Body of pancreas (tissue), 4 donors: ENCODE measurements at regions not wholly inside any gene's neighbourhood (a gene's known extent, or its start where the extent isn't known, plus 50 kb on each side); places are given as distances from the start of the nearest gene placed in this dataset.
"Not testable (repeated sequence)": the region's sequence is repeated elsewhere in the genome, so short reads cannot be mapped to it uniquely, and the experiment has no call there.

Experiments used
- ATAC-seq: fragments of 150-250 bp; one replicate; pipeline ENCODE4 v1.9.1; 2016
- DNase-seq, 4 donors: peaks; one replicate each; pipeline ENCODE4 v3.0.0-alpha.2; 2019
- H3K27ac ChIP-seq, 4 donors: fragments of 200-600 bp; sonication (generic); 1 replicate in 3 of 4; 2 replicates in 1 of 4; pipeline versions ENCODE4 v1.5.1 to v1.6.1; 2016 to 2019; ENCODE audit warnings: mild to moderate bottlenecking in 1 of 4, mixed read lengths in 1 of 4, moderate library complexity in 1 of 4
- H3K27me3 ChIP-seq, 2 donors: fragments of 200-600 bp; sonication (generic); one replicate each; pipeline ENCODE4 v1.6.0; 2016; ENCODE audit warnings: mild to moderate bottlenecking in 1 of 2
- H3K36me3 ChIP-seq, 2 donors: fragments of 200-600 bp; sonication (generic); replicated peaks in 1 of 2; 2 replicates each; pipeline ENCODE4 v1.5.1; 2016; ENCODE audit warnings: low read depth in 2 of 2; ENCODE audit not compliant: insufficient read depth in 1 of 2
- H3K4me1 ChIP-seq: fragments of 200-600 bp; sonication (generic); one replicate; pipeline ENCODE4 v1.6.0; 2016
- H3K4me3 ChIP-seq, 2 donors: fragments of 200-600 bp; sonication (generic); 1 replicate in 1 of 2; 2 replicates in 1 of 2; pipeline ENCODE4 v1.5.1; 2016 to 2019
- H3K9me3 ChIP-seq, 3 donors: fragments of 200-600 bp; sonication (generic); 1 replicate in 2 of 3; 2 replicates in 1 of 3; pipeline ENCODE4 v1.5.1; 2016
- POLR2A ChIP-seq, 3 donors: fragments of 450-650 bp; IDR thresholded peaks; one replicate each; pipeline ENCODE4 v1.6.1; 2016; ENCODE audit warnings: antibody characterized with exemption in 3 of 3, mild to moderate bottlenecking in 2 of 3
- whole genome bisulfite sequencing, 2 donors: methylation state at CpG; one replicate each; pipeline ENCODE4 v1.1.5; 2017; 5-methylcytosine and 5-hydroxymethylcytosine counted together
- intact Hi-C: fragments of 100-400 bp; cut with DNase I; formaldehyde crosslinking; loops from one replicate; pipeline ENCODE4 v1.15.1; 2023
- TF ChIP-seq, protein P1 (sequence below), 7 experiments: fragments of 450-650 bp in 4 of 7; fragments of 200-600 bp in 3 of 7; sonication (generic) in 3 of 7; IDR thresholded peaks; one replicate each; pipeline ENCODE4 v1.5.1; 2016 to 2019; ENCODE audit warnings: antibody characterized with exemption in 7 of 7

GRCh38 chr6:94713446-94713845 is 863.9 kb upstream of the MANEA start:
- no peak for TF ChIP-seq POLR2A (IDR thresholded peaks at IDR 0.05)
- TF ChIP-seq, protein P1, sequence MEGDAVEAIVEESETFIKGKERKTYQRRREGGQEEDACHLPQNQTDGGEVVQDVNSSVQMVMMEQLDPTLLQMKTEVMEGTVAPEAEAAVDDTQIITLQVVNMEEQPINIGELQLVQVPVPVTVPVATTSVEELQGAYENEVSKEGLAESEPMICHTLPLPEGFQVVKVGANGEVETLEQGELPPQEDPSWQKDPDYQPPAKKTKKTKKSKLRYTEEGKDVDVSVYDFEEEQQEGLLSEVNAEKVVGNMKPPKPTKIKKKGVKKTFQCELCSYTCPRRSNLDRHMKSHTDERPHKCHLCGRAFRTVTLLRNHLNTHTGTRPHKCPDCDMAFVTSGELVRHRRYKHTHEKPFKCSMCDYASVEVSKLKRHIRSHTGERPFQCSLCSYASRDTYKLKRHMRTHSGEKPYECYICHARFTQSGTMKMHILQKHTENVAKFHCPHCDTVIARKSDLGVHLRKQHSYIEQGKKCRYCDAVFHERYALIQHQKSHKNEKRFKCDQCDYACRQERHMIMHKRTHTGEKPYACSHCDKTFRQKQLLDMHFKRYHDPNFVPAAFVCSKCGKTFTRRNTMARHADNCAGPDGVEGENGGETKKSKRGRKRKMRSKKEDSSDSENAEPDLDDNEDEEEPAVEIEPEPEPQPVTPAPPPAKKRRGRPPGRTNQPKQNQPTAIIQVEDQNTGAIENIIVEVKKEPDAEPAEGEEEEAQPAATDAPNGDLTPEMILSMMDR (IDR thresholded peaks at IDR 0.05): no peak
- H3K27me3 ChIP-seq: no peaks in the 10 kb centered on the region
- 24 to 45% methylated on average over 1 of the region's 1 CpG for WGBS, 2 donors
- intact Hi-C loops: no loop called here
- no peaks in the 10 kb centered on the region for H3K4me1 ChIP-seq
- no peaks in the 10 kb centered on the region for H3K9me3 ChIP-seq
- no peak overlapping the region for H3K4me3 ChIP-seq
- DNase-seq (no peak), ATAC-seq (no peak)
- no peaks in the 10 kb centered on the region for H3K36me3 ChIP-seq
- H3K27ac ChIP-seq: no peak overlapping the region

DNA sequence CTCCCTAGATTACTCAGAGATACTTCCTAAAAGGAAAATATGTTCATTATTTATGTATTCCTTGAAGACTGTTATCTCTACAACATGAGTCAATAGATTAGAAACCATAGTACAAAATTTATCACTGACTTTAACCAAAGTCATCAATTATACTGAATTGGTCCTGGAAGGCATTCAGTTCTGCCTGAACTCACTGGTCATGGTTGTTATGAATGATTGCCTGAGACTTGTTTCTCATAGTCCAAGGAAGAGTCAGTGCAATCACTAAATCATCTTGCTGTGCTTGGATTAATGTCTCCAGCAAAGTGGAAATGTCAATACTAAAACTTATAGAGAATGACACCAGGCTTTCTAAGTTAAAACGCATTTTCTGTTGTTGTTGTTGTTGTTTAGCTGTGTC is 878.6 kb upstream of the MANEA start:
- no peak for ATAC-seq
- Histone ChIP-seq H3K27ac (no peak overlapping the region), H3K36me3 (no peaks in the 10 kb centered on the region), H3K4me1 (no peaks in the 10 kb centered on the region), H3K9me3 (no peaks in the 10 kb centered on the region), H3K4me3 (no peak overlapping the region), H3K27me3 (no peaks in the 10 kb centered on the region)
- no peak for DNase-seq
- intact Hi-C loops: no loop called here
- 45 to 56% methylated on average over 1 of the region's 1 CpG for WGBS, 2 donors
- TF ChIP-seq POLR2A (IDR thresholded peaks at IDR 0.05): no peak

GRCh38 chr6:94687255-94687654 is 890.1 kb upstream of the MANEA start:
- H3K27me3 ChIP-seq, H3K4me3 ChIP-seq, H3K4me1 ChIP-seq, ATAC-seq, H3K9me3 ChIP-seq, H3K36me3 ChIP-seq, DNase-seq, H3K27ac ChIP-seq, intact Hi-C loops: not testable (repeated sequence)
- 81 to 88% methylated on average over 6 of the region's 6 CpGs for WGBS, 2 donors

DNA sequence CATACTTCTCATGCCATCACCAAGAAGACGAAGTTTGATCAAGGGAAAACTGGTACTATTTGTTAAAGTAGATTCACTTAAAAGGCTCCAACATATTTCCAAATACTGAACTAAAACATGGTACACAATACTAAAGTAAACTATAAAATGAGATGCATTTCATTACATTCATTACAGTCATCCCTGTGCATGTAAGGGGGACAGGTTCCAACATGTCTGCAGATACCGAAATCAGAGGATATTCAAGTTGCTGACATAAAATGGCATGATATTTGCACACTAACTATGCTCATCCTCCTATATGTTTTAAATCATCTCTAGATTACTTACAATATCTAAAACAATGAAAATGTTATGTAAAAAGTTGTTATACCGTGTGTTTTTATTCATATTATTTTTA is 893.9 kb upstream of the MANEA start:
- TF ChIP-seq POLR2A (IDR thresholded peaks at IDR 0.05): no peak
- TF ChIP-seq, protein P1 (IDR thresholded peaks at IDR 0.05): no peak
- ATAC-seq (no peak), DNase-seq (no peak)
- Histone ChIP-seq H3K27me3 (no peaks in the 10 kb centered on the region), H3K9me3 (no peaks in the 10 kb centered on the region), H3K4me1 (no peaks in the 10 kb centered on the region), H3K27ac (no peak overlapping the region), H3K36me3 (no peaks in the 10 kb centered on the region), H3K4me3 (no peak overlapping the region)
- 60 to 71% methylated on average over 3 of the region's 3 CpGs for WGBS, 2 donors
- intact Hi-C loops: no loop called here

- Histone ChIP-seq H3K9me3 (no peaks in the 10 kb centered on the region), H3K36me3 (no peaks in the 10 kb centered on the region), H3K4me1 (no peaks in the 10 kb centered on the region), H3K27me3 (no peaks in the 10 kb centered on the region), H3K27ac (no peak overlapping the region), H3K4me3 (no peak overlapping the region)
- DNase-seq: no peak
- intact Hi-C loops: no loop called here
- WGBS, 2 donors: 35 to 54% methylated on average over 1 of the region's 1 CpG
- no peak for ATAC-seq
- TF ChIP-seq POLR2A (IDR thresholded peaks at IDR 0.05): no peak
- TF ChIP-seq, protein P1 (IDR thresholded peaks at IDR 0.05): no peak
These were observed 896.6 kb upstream of the MANEA start for GRCh38 chr6:94680669-94681212.

GRCh38 chr6:94673251-94673650 is 904.1 kb upstream of the MANEA start:
- Histone ChIP-seq H3K27me3 (no peaks in the 10 kb centered on the region), H3K27ac (no peak overlapping the region), H3K36me3 (no peaks in the 10 kb centered on the region), H3K4me1 (no peaks in the 10 kb centered on the region), H3K9me3 (no peaks in the 10 kb centered on the region), H3K4me3 (no peak overlapping the region)
- TF ChIP-seq, protein P1 (IDR thresholded peaks at IDR 0.05): no peak
- no peak for TF ChIP-seq POLR2A (IDR thresholded peaks at IDR 0.05)
- intact Hi-C loops: no loop called here
- ATAC-seq (no peak), DNase-seq (no peak)
- 46 to 68% methylated on average over 1 of the region's 1 CpG for WGBS, 2 donors
